H9 (cell line): ENCODE measurements at regions not wholly inside any gene's neighbourhood (a gene's known extent, or its start where the extent isn't known, plus 50 kb on each side); places are given as distances from the start of the nearest gene placed in this dataset.
A peak's percentile ranks its signal among the peaks of the same experiment; 100 is the strongest.
"Not testable (repeated sequence)": the region's sequence is repeated elsewhere in the genome, so short reads cannot be mapped to it uniquely, and the experiment has no call there.

Experiments used
- DNase-seq: peaks from one replicate; pipeline ENCODE4 v3.0.0-alpha.2; 2017
- H2AFZ ChIP-seq: one replicate; pipeline ENCODE4 v1.6.1; 2013; ENCODE audit warnings: mild to moderate bottlenecking, low read length, control low read depth, moderate library complexity
- H2AK5ac ChIP-seq: 2 replicates; pipeline ENCODE4 v1.6.1; 2013; ENCODE audit warnings: low read length, control low read depth, mixed read lengths; ENCODE audit not compliant: insufficient read length
- H2BK120ac ChIP-seq: one replicate; pipeline ENCODE4 v1.6.1; 2013; ENCODE audit warnings: low read depth, mild to moderate bottlenecking, low read length, control low read depth, inconsistent platforms; ENCODE audit not compliant: poor library complexity, severe bottlenecking
- H2BK12ac ChIP-seq: 2 replicates; pipeline ENCODE4 v1.6.1; 2013; ENCODE audit warnings: low read length, control low read depth, mixed read lengths, low read depth; ENCODE audit not compliant: insufficient read length
- H2BK15ac ChIP-seq: 2 replicates; pipeline ENCODE4 v1.6.1; 2013; ENCODE audit warnings: low read depth, low read length, control low read depth
- H2BK20ac ChIP-seq: one replicate; pipeline ENCODE4 v1.6.1; 2013; ENCODE audit warnings: low read depth, mild to moderate bottlenecking, low read length, control low read depth, inconsistent platforms; ENCODE audit not compliant: poor library complexity, severe bottlenecking
- H2BK5ac ChIP-seq: 2 replicates; pipeline ENCODE4 v1.6.1; 2013; ENCODE audit warnings: low read length, control low read depth, mixed read lengths; ENCODE audit not compliant: insufficient read length
- H3K14ac ChIP-seq: 2 replicates; pipeline ENCODE4 v1.6.1; 2013; ENCODE audit warnings: low read length, control low read depth; ENCODE audit not compliant: insufficient read depth
- H3K18ac ChIP-seq: 2 replicates; pipeline ENCODE4 v1.6.1; 2013; ENCODE audit warnings: low read depth, mild to moderate bottlenecking, mixed read lengths, low read length, control low read depth; ENCODE audit not compliant: insufficient read length
- H3K23ac ChIP-seq: 2 replicates; pipeline ENCODE4 v1.6.1; 2013; ENCODE audit warnings: low read length, control low read depth, mixed read lengths, low read depth; ENCODE audit not compliant: insufficient read length
- H3K23me2 ChIP-seq: 2 replicates; pipeline ENCODE4 v1.6.1; 2013; ENCODE audit warnings: low read depth, mild to moderate bottlenecking, mixed read lengths, low read length, control low read depth; ENCODE audit not compliant: insufficient read length, poor library complexity, severe bottlenecking
- H3K27ac ChIP-seq: 2 replicates; pipeline ENCODE4 v1.5.1; 2013; ENCODE audit warnings: low read length, control low read depth, mixed read lengths, low read depth; ENCODE audit not compliant: insufficient read length
- H3K27me3 ChIP-seq: 2 replicates; pipeline ENCODE4 v1.6.1; 2013; ENCODE audit warnings: low read length, control low read depth, inconsistent platforms; ENCODE audit not compliant: insufficient read depth
- H3K4ac ChIP-seq: 2 replicates; pipeline ENCODE4 v1.6.1; 2013; ENCODE audit warnings: low read depth, mild to moderate bottlenecking, control low read depth, inconsistent platforms, low read length, moderate library complexity
- H3K4me1 ChIP-seq: 2 replicates; pipeline ENCODE4 v1.6.1; 2013; ENCODE audit warnings: low read length, control low read depth, inconsistent platforms; ENCODE audit not compliant: insufficient read depth
- H3K4me2 ChIP-seq: 2 replicates; pipeline ENCODE4 v1.6.1; 2013; ENCODE audit warnings: low read length, control low read depth, mixed read lengths; ENCODE audit not compliant: insufficient read length, insufficient read depth
- H3K56ac ChIP-seq: 2 replicates; pipeline ENCODE4 v1.6.1; 2013; ENCODE audit warnings: low read depth, mild to moderate bottlenecking, mixed read lengths, low read length, control low read depth; ENCODE audit not compliant: insufficient read length
- H3K79me1 ChIP-seq: 2 replicates; pipeline ENCODE4 v1.6.1; 2013; ENCODE audit warnings: low read depth, mild to moderate bottlenecking, moderate library complexity, low read length, control low read depth, inconsistent platforms; ENCODE audit not compliant: insufficient read depth, poor library complexity, severe bottlenecking
- H3K79me2 ChIP-seq: 2 replicates; pipeline ENCODE4 v1.6.1; 2013; ENCODE audit warnings: low read length, control low read depth, inconsistent platforms; ENCODE audit not compliant: insufficient read depth
- H3K9ac ChIP-seq: 2 replicates; pipeline ENCODE4 v1.6.1; 2013; ENCODE audit warnings: low read length, control low read depth, mixed read lengths; ENCODE audit not compliant: insufficient read length; ENCODE audit errors: extremely low read depth
- H3K9me3 ChIP-seq: one replicate; pipeline ENCODE4 v1.6.1; 2013; ENCODE audit warnings: low read depth, low read length, inconsistent platforms; ENCODE audit not compliant: control insufficient read depth
- H3T11ph ChIP-seq: one replicate; pipeline ENCODE4 v1.6.1; 2013; ENCODE audit warnings: mild to moderate bottlenecking, low read length, control low read depth, inconsistent platforms
- H4K20me1 ChIP-seq: one replicate; pipeline ENCODE4 v1.6.1; 2013; ENCODE audit not compliant: control insufficient read depth, insufficient read length, insufficient read depth
- H4K5ac ChIP-seq: 2 replicates; pipeline ENCODE4 v1.6.1; 2013; ENCODE audit warnings: low read depth, mild to moderate bottlenecking, mixed read lengths, low read length, control low read depth; ENCODE audit not compliant: insufficient read length
- H4K8ac ChIP-seq: replicated peaks from 2 replicates; pipeline ENCODE4 v1.6.1; 2013; ENCODE audit warnings: low read length, control low read depth, mixed read lengths, low read depth; ENCODE audit not compliant: insufficient read length
- H4K91ac ChIP-seq: 2 replicates; pipeline ENCODE4 v1.6.1; 2013; ENCODE audit warnings: low read depth, mild to moderate bottlenecking, moderate library complexity, mixed read lengths, low read length, control low read depth; ENCODE audit not compliant: insufficient read length
- H3K27ac Mint-ChIP-seq, 3 experiments: 2 replicates in 2 of 3; 3 replicates in 1 of 3; pipeline ENCODE4 v1.8.0; 2020 to 2021; ENCODE audit warnings: mixed read lengths in 3 of 3, mild to moderate bottlenecking in 1 of 3, moderate library complexity in 1 of 3
- H3K27me3 Mint-ChIP-seq: 2 replicates; pipeline ENCODE4 v1.8.0; 2021; ENCODE audit warnings: low read depth, mild to moderate bottlenecking, moderate library complexity, mixed read lengths
- H3K36me3 Mint-ChIP-seq, 3 experiments: 2 replicates in 2 of 3; 3 replicates in 1 of 3; pipeline ENCODE4 v1.8.0; 2020 to 2021; ENCODE audit warnings: low read depth in 3 of 3, mixed read lengths in 3 of 3; ENCODE audit not compliant: insufficient read depth in 1 of 3
- H3K4me1 Mint-ChIP-seq, 2 experiments: 2 replicates each; pipeline ENCODE4 v1.8.0; 2020; ENCODE audit warnings: mixed read lengths in 2 of 2
- H3K4me3 Mint-ChIP-seq, 2 experiments: 2 replicates in 1 of 2; 3 replicates in 1 of 2; pipeline ENCODE4 v1.8.0; 2020 to 2021; ENCODE audit warnings: mild to moderate bottlenecking in 2 of 2, mixed read lengths in 2 of 2, moderate library complexity in 1 of 2
- H3K9me3 Mint-ChIP-seq, 2 experiments: 2 replicates in 1 of 2; 3 replicates in 1 of 2; pipeline ENCODE4 v1.8.0; 2020; ENCODE audit warnings: mild to moderate bottlenecking in 2 of 2, mixed read lengths in 2 of 2, moderate library complexity in 1 of 2
- CTCF ChIP-seq: fragments of 200-600 bp; sonication (generic); conservative IDR thresholded peaks from 3 replicates; pipeline ENCODE4 v1.8.0; 2021; ENCODE audit warnings: antibody characterized with exemption, mild to moderate bottlenecking
- WGBS: extraction: QIAGEN DNeasy Blood & Tissue Kit; methylation state at CpG from one replicate; pipeline ENCODE4 v1.1.7; 2013; ENCODE audit warnings: missing lambda C conversion rate, low lambda C conversion rate, mixed read lengths; ENCODE audit not compliant: insufficient read length; ENCODE audit errors: extremely low coverage; 5-methylcytosine and 5-hydroxymethylcytosine counted together

GRCh38 chr2:52594026-52594425 is 1173.6 kb upstream of the CHAC2 start:
- Histone ChIP-seq H3K4me2 (no peak overlapping the region), H2BK20ac (no peak overlapping the region), H3K27me3 (no peaks in the 10 kb centered on the region), H3K14ac (no peak overlapping the region), H2BK12ac (no peak overlapping the region), H4K8ac (no peak overlapping the region), H2AK5ac (no peak overlapping the region), H4K20me1 (no peaks in the 10 kb centered on the region), H3K4ac (no peak overlapping the region), H4K91ac (no peak overlapping the region), H3K9me3 (no peaks in the 10 kb centered on the region), H2BK5ac (no peak overlapping the region), H3T11ph (no peak overlapping the region), H2BK120ac (no peak overlapping the region), H3K18ac (no peak overlapping the region), H3K23me2 (no peaks in the 10 kb centered on the region), H2AFZ (no peak overlapping the region), H2BK15ac (no peak overlapping the region), H4K5ac (no peak overlapping the region), H3K79me2 (no peaks in the 10 kb centered on the region), H3K4me1 (no peaks in the 10 kb centered on the region), H3K27ac (no peak overlapping the region), H3K56ac (no peak overlapping the region), H3K9ac (no peak overlapping the region), H3K79me1 (no peaks in the 10 kb centered on the region), H3K23ac (no peak overlapping the region)
- Mint-ChIP-seq H3K27me3 (peaks cover 1% of the 10 kb centered on the region), H3K36me3 (peaks cover 7 to 11% (median 11%) of the 10 kb centered on the region in 3 experiments; a peak in 5 of 7 replicates), H3K4me1 (peaks cover 4 to 6% of the 10 kb centered on the region in 2 experiments; a peak in 2 of 4 replicates), H3K27ac (peak overlapping the region in 2 of 3 experiments; percentile 80 to 90; a peak in 3 of 7 replicates), H3K4me3 (no peak overlapping the region), H3K9me3 (peaks cover 15% of the 10 kb centered on the region in 2 experiments)
- no peak for DNase-seq
- TF ChIP-seq CTCF: no peak
- WGBS: no CpG with 5 or more reads among the region's 2 CpGs

DNA sequence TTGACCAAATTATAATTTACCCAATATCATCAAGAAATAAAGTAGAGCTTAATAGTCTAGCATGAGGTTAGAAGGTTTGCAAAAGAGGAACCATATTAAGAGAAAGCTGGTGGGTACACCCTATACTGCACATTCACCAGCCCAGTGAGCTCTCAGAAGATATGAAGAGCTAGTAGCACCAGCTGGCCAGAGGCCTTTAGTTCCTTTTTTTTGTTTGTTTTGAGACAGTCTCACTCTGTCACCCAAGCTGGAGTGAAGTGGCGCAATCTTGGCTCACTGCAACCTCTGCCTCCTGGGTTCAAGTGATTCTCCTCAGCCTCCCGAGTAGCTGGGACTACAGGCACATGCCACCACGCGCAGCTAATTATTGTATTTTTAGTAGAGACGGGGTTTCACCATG is 1183.5 kb upstream of the CHAC2 start:
- not testable (repeated sequence) for H3K27me3 ChIP-seq, H2BK5ac ChIP-seq, H3K23ac ChIP-seq, H3K79me1 ChIP-seq, DNase-seq, H4K8ac ChIP-seq, H2BK12ac ChIP-seq, H3K36me3 Mint-ChIP-seq, H4K91ac ChIP-seq, H2AK5ac ChIP-seq, H4K5ac ChIP-seq, H3K9me3 Mint-ChIP-seq, H4K20me1 ChIP-seq, H3K4me3 Mint-ChIP-seq, H3K4me1 Mint-ChIP-seq, H3T11ph ChIP-seq, H2BK20ac ChIP-seq, H2BK15ac ChIP-seq, H3K14ac ChIP-seq, H2BK120ac ChIP-seq, H3K18ac ChIP-seq, H3K79me2 ChIP-seq, H3K4me2 ChIP-seq, H3K27me3 Mint-ChIP-seq, H3K56ac ChIP-seq, H2AFZ ChIP-seq, H3K4ac ChIP-seq, H3K27ac ChIP-seq, H3K23me2 ChIP-seq, H3K9ac ChIP-seq, H3K27ac Mint-ChIP-seq, H3K4me1 ChIP-seq, H3K9me3 ChIP-seq
- no CpG with 5 or more reads among the region's 5 CpGs for WGBS
